ENCODE measurements at regions not wholly inside any gene's neighbourhood (a gene's known extent, or its start where the extent isn't known, plus 50 kb on each side); places are given as distances from the start of the nearest gene placed in this dataset.

DNA sequence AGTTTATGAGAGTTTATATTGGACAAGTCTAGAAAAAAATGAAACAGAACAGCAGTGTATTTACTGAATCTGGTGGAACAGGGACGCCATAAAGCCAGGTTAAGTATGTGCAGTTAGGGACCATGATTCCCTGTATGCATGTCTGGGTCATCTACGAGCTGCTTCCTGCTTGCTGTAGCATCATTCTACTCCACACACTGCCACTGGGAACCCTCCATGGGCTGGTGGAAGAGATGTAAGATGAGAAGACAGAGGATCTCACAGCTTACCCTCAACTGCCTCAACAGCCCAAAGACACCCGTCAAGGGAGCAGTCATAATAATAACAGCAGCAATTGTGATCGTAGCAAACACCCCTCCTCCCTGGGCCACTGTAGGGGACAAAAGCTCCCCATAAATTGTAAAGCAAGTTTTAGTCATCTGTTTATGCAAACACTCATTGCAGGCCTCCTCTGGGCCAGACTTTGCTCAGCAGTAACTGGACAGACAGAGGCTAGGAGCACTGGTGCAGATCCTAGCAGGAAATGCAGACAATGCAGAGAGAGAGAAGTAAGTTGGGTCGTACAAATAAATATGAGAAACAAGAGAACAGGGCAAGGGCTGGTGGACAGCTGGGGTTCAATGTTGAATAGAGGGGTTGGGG lies 188.0 kb downstream of the SOX9 start:
- DNase-seq (ENCODE audit: low spot score) = no peak
- BruUV-seq (replicated peaks) = no TSS peak
- intact Hi-C loops (cut with micrococcal nuclease; ENCODE audit: unreplicated experiment) = no loop called here
- no peaks in the 10 kb centered on the region for H3K4me1 ChIP-seq (ENCODE audit: insufficient read depth, low read length, poor library complexity, severe bottlenecking)
- H3K27me3 ChIP-seq (replicated peaks; ENCODE audit: insufficient read depth, low read depth, low read length, poor library complexity) = no peaks in the 10 kb centered on the region
- H3K9me3 ChIP-seq (ENCODE audit: low read depth, low read length, poor library complexity, severe bottlenecking) = no peaks in the 10 kb centered on the region
- H3K27ac ChIP-seq (ENCODE audit: low read depth, low read length, poor library complexity, severe bottlenecking) = no peak overlapping the region
- no peaks in the 10 kb centered on the region for H3K36me3 ChIP-seq (ENCODE audit: insufficient read depth, low read length, poor library complexity, severe bottlenecking)
- TF ChIP-seq EZH2 (IDR thresholded peaks at IDR 0.05; ENCODE audit: borderline replicate concordance, low read depth, low read length, poor library complexity, severe bottlenecking) = no peak
- TF ChIP-seq, protein P1, sequence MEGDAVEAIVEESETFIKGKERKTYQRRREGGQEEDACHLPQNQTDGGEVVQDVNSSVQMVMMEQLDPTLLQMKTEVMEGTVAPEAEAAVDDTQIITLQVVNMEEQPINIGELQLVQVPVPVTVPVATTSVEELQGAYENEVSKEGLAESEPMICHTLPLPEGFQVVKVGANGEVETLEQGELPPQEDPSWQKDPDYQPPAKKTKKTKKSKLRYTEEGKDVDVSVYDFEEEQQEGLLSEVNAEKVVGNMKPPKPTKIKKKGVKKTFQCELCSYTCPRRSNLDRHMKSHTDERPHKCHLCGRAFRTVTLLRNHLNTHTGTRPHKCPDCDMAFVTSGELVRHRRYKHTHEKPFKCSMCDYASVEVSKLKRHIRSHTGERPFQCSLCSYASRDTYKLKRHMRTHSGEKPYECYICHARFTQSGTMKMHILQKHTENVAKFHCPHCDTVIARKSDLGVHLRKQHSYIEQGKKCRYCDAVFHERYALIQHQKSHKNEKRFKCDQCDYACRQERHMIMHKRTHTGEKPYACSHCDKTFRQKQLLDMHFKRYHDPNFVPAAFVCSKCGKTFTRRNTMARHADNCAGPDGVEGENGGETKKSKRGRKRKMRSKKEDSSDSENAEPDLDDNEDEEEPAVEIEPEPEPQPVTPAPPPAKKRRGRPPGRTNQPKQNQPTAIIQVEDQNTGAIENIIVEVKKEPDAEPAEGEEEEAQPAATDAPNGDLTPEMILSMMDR (conservative IDR thresholded peaks at IDR 0.05; ENCODE audit: low read depth, low read length) = no peak
- CTCF ChIA-PET = no interaction called here
- POLR2A ChIA-PET (ENCODE audit: low non-redundant PET) = no interaction called here
- no peak overlapping the region for H3K4me3 ChIP-seq (ENCODE audit: low read depth, low read length, poor library complexity, severe bottlenecking)

DNA sequence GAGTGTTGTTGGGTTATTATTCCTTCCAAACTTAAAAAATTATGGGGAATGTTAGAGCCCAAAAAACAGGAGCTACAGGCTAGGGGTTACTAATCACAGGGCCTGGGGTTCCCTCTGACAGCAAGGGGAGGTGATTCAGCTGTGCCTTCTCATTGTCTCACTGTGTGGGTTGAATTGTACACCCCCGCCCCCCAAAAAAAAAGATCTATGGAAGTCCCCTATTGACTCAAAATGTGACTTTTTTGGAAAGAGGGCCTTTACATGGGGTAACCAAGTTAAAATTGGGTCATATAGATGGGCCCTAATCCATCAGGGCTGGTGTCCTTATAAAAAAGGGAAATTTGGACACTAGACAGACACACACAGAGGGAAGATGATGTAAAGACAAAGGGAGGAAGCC lies 190.2 kb downstream of the SOX9 start:
- Histone ChIP-seq H3K36me3 (ENCODE audit: insufficient read depth, low read length, poor library complexity, severe bottlenecking) (no peaks in the 10 kb centered on the region), H3K4me3 (ENCODE audit: low read depth, low read length, poor library complexity, severe bottlenecking) (no peak overlapping the region), H3K27ac (ENCODE audit: low read depth, low read length, poor library complexity, severe bottlenecking) (no peak overlapping the region), H3K4me1 (ENCODE audit: insufficient read depth, low read length, poor library complexity, severe bottlenecking) (no peaks in the 10 kb centered on the region), H3K9me3 (ENCODE audit: low read depth, low read length, poor library complexity, severe bottlenecking) (no peaks in the 10 kb centered on the region), H3K27me3 (replicated peaks; ENCODE audit: insufficient read depth, low read depth, low read length, poor library complexity) (no peaks in the 10 kb centered on the region)
- ChIA-PET POLR2A (ENCODE audit: low non-redundant PET) (interaction anchor here (0.6 kb wide), 1 partner anchor 1648 kb away, joined by 3 read pairs; no protein-coding TSS in a partner anchor), CTCF (no interaction called here)
- no peak for TF ChIP-seq EZH2 (IDR thresholded peaks at IDR 0.05; ENCODE audit: borderline replicate concordance, low read depth, low read length, poor library complexity, severe bottlenecking)
- TF ChIP-seq, protein P1 (conservative IDR thresholded peaks at IDR 0.05; ENCODE audit: low read depth, low read length) = no peak
- no TSS peak for BruUV-seq (replicated peaks)
- intact Hi-C loops (cut with micrococcal nuclease; ENCODE audit: unreplicated experiment) = no loop called here
- no peak for DNase-seq (ENCODE audit: low spot score)

GRCh38 chr17:72315122-72315913 lies 194.5 kb downstream of the SOX9 start:
- Histone ChIP-seq H3K27me3 (replicated peaks; ENCODE audit: insufficient read depth, low read depth, low read length, poor library complexity) (no peaks in the 10 kb centered on the region), H3K27ac (ENCODE audit: low read depth, low read length, poor library complexity, severe bottlenecking) (no peak overlapping the region), H3K36me3 (ENCODE audit: insufficient read depth, low read length, poor library complexity, severe bottlenecking) (no peaks in the 10 kb centered on the region), H3K4me1 (ENCODE audit: insufficient read depth, low read length, poor library complexity, severe bottlenecking) (no peaks in the 10 kb centered on the region), H3K4me3 (ENCODE audit: low read depth, low read length, poor library complexity, severe bottlenecking) (no peak overlapping the region), H3K9me3 (ENCODE audit: low read depth, low read length, poor library complexity, severe bottlenecking) (no peaks in the 10 kb centered on the region)
- BruUV-seq (replicated peaks) = no TSS peak
- TF ChIP-seq, protein P1 (conservative IDR thresholded peaks at IDR 0.05; ENCODE audit: low read depth, low read length) = no peak
- no peak for TF ChIP-seq EZH2 (IDR thresholded peaks at IDR 0.05; ENCODE audit: borderline replicate concordance, low read depth, low read length, poor library complexity, severe bottlenecking)
- CTCF ChIA-PET = no interaction called here
- no peak for DNase-seq (ENCODE audit: low spot score)
- intact Hi-C loops (cut with micrococcal nuclease; ENCODE audit: unreplicated experiment) = no loop called here
- POLR2A ChIA-PET (ENCODE audit: low non-redundant PET) = no interaction called here

All from A673 (cell line).